Caki2 (cell line): ENCODE measurements at regions not wholly inside any gene's neighbourhood (a gene's known extent, or its start where the extent isn't known, plus 50 kb on each side); places are given as distances from the start of the nearest gene placed in this dataset.

Experiments used
- DNase-seq: peaks from one replicate; pipeline ENCODE4 v3.0.0-alpha.2; 2015; ENCODE audit warnings: low read depth
- in situ Hi-C: cut with HindIII; loops from 2 replicates; pipeline ENCODE4 v1.10.0; 2016; ENCODE audit warnings: low sequenced_read_pairs, low pct_unique_long_range_greater_than_20kb, mixed read lengths

GRCh38 chr5:54887663-54888062, 97.7 kb downstream of the ESM1 start:
- in situ Hi-C loops: no loop called here
- no peak for DNase-seq

DNA sequence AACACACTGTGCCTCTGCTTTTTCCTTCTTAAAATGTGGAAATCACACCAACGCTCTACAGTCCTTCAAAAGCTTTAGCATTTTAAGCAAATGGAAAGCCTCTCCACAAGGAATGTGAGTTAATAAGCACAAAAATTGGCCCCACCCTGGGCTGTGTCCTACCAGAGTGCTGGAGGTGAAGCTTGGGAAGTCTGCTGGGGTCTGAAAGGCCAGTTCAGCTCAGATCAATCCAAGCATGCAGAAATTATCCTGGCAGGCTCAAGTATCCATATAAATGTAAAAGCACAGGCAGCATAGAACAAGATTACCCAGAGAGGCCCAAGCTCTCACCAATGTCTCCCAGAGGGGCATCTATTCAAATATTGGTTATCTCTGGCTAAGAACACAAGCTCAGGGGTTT, 98.5 kb downstream of the ESM1 start:
- in situ Hi-C loops: no loop called here
- DNase-seq: no peak

GRCh38 chr5:54885636-54886035, 99.8 kb downstream of the ESM1 start:
- DNase-seq: no peak
- in situ Hi-C loops: no loop called here

DNA sequence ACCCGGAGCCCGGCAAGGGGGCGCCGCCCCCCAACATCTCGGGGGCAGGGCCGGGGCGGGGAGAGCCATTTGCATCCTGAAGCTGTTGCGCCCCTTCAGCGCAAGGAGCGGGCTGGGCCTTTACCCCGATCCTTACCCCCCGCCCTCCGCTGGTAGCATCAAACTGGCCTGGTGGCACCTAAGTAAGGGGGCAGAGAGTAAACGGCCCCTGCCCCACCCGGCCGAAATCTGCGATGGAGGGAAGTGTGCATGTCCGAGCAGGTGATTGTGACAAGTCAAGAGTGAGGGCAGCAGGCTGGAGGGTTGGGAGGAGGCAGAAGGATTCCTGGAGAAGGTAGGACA, 101.2 kb downstream of the ESM1 start:
- DNase-seq: no peak
- in situ Hi-C loops: no loop called here

GRCh38 chr5:54883374-54884194, 101.8 kb downstream of the ESM1 start:
- in situ Hi-C loops: no loop called here
- DNase-seq: no peak

DNA sequence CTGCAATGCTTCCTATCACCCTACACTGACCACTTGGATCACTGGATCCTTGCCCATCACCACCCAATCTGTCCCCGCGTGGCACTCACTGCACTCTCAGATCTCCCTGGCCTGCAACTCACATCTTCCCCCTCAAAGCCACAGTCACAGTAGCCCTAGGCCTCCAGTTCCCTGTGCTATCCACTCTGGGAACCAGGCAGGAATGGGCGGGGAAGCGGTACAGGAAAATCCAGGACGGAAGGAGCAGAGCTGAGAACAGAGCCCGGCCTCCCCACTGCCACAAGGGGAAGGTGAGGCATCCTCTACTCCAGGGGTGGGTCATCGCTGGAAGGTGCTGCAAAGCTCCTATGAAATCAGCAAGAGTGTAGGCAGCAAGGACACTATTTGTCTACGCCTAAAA, 102.6 kb downstream of the ESM1 start:
- no peak for DNase-seq
- in situ Hi-C loops: no loop called here

GRCh38 chr5:54882101-54882500, 103.3 kb downstream of the ESM1 start:
- no peak for DNase-seq
- in situ Hi-C loops: no loop called here

GRCh38 chr5:54881286-54882005, 103.9 kb downstream of the ESM1 start:
- no peak for DNase-seq
- in situ Hi-C loops: no loop called here

DNA sequence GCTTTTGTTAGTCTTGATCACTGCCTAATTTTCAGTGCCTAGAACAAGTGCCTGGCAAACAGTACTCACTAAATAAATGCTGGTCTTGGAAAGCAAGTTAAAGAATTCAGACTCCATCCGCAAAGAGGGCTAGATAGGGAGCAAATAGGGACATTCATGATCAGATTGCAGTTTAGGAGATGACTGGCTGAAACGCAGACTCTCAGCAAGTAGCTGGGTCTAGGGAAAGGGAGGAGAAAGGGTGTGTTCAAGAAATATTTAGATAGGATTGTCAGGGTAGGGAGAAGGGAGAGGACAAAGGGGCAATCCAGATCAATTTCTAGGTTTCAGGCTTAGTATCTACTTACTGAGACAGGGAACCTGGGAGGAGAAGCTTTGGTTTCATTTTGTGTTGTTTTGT, 108.4 kb downstream of the ESM1 start:
- in situ Hi-C loops: no loop called here

DNA sequence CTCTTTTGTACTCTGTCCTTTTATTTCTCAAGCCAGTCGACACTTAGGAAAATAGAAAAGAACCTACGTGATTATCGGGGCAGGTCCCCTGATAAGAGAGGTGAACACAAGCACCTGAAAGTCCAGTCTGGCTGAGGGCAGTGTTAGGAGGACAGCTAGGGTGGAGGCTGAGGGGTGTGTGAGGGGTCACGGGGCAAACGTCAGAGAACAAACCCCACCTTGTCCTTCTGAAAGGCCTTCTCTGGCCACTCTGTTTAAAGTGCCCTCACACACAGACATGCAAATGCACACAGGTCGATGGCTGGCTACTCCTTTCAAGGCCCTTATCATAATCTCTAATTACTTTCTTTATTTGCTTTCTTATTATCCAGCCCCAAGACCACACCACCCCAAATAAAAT, 108.8 kb downstream of the ESM1 start:
- DNase-seq: no peak
- in situ Hi-C loops: no loop called here

More for the DNA sequence above, 108.4 kb downstream of the ESM1 start:
- DNase-seq: no peak

GRCh38 chr5:54874337-54875021, 110.9 kb downstream of the ESM1 start:
- in situ Hi-C loops: no loop called here
- DNase-seq: no peak

DNA sequence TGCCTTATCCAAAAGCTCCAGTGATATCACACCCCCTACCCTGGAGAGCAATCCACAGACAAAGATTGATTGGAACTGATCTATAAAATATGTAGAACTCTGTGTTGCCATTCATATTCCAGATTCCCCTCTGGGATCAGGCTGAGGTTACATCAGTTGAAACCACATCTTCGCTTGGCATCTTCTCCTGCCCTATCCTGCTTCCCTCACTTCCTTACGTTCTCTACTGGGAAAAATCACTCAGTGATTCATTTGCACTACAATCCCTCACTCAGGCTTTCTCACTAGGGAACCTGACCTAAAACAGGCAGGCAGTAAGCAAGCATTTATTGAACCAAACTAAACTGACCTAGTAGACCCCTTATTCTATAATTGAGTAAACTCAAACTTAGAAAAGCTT, 111.7 kb downstream of the ESM1 start:
- DNase-seq: no peak
- in situ Hi-C loops: no loop called here

DNA sequence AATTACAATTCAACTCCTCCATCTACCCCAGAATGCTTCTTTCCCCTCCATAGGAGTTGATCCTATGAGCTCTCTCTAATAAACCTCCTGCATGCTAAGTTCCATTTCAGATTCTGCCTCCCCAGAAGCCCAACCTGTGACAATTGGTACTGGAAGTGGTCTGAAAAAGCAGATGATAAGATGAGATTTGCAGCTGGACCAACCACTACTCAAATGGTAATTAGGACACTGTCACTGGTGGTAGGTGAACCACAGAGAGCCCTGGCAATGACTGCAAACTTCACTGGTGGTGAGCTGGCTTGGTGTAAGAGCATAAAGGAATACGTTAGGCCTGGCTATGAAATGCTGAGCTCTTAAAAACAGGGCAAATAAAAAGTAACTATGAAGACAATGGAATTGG, 112.6 kb downstream of the ESM1 start:
- DNase-seq: no peak
- in situ Hi-C loops: no loop called here

- DNase-seq: no peak
- in situ Hi-C loops: no loop called here
Observed at GRCh38 chr5:54870271-54870670, 115.1 kb downstream of the ESM1 start.

DNA sequence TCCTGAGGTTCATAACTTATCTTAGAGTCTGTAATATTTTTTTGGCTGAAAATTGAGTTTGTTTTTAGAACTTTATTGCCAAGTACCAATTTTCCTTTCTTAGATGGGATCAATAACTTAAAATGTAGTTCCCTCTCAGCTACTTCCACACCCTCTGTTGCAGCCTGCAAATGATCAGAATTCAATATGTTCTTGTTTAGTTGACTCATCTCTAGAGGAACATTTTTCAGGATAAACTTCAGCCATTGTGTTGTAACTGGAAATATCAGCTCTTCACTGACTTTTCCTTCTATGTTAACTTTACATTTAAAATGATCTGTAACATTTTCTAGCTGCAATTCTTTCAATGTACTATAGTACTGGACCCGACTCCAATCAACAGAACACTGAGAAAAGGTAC, 115.7 kb downstream of the ESM1 start:
- in situ Hi-C loops: no loop called here

DNA sequence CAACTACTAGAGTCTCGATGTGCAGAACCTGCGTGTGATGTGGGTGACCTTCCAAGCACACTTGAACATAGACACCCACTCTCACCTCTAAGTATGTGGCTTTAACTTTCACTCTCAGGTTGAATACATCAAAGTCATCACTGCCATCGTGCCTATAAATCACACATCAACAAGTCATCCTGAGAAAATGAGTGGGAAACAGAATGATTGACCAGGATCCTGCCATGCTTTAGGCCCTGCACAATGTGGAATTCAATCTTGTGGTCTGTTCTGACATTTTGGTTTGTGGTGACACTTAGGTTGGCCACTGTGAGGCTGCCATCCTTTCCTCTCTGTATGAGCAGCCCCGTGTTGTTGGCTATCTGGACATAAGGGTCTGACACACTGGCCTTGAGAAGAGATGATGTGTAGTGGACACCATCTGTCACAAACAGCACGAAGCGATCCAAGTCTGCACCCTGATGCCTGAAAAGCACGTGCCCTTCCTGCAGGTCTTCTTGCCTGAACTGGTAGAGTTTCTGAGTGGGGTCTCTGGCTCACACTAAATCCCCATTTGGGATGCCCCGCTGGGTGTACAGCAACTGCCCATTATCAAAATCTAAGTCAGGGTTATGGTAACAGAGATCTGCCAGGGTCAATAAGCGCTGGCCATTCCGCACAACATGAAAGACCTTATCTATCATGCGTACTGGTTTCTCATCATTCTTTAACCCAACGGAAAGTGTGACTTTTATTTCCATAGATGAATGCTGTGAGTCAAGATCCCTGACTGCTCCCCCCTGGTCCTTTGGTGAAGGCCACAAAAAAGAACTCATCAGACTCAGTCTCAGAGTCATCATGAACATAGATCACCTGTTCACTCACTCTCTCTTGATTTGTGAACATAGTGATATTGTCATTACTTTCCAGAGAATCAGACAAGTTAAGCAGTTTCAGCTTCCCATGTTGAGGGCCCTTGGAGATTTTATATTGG, 116.6 kb downstream of the ESM1 start:
- in situ Hi-C loops: no loop called here

More for the DNA sequence above, 115.7 kb downstream of the ESM1 start:
- no peak for DNase-seq

GRCh38 chr5:54867310-54867944, 118.0 kb downstream of the ESM1 start:
- DNase-seq: peak; percentile 23
- in situ Hi-C loops: no loop called here

More for the DNA sequence above, 116.6 kb downstream of the ESM1 start:
- no peak for DNase-seq
